GM18870 (cell line): ENCODE measurements at regions not wholly inside any gene's neighbourhood (a gene's known extent, or its start where the extent isn't known, plus 50 kb on each side); places are given as distances from the start of the nearest gene placed in this dataset.
"Not testable (repeated sequence)": the region's sequence is repeated elsewhere in the genome, so short reads cannot be mapped to it uniquely, and the experiment has no call there.

ENCODE experiments used
- ATAC-seq: cut with Tn5 transposase; IDR thresholded peaks from one replicate; pipeline ENCODE4 v1.9.1; 2021; ENCODE audit warnings: moderate library complexity; ENCODE audit not compliant: unreplicated experiment

DNA sequence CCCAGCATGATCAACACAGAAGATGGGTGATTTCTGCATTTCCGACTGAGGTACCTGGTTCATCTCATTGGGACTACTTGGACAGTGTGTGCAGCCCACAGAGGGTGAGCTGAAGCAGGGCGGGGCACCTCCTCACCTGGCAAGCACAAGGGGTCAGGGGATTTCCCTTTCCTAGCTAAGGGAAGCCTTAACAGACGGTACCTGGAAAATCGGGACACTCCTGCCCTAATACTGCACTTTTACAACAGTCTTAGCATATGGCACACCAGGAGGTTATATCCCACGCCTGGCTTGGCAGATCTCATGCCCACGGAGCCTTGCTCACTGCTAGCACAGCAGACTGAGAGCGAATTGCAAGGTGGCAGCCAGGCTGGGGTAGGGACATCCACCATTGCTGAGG lies 92.9 kb upstream of the GRID2 start:
- ATAC-seq, result no peak

DNA sequence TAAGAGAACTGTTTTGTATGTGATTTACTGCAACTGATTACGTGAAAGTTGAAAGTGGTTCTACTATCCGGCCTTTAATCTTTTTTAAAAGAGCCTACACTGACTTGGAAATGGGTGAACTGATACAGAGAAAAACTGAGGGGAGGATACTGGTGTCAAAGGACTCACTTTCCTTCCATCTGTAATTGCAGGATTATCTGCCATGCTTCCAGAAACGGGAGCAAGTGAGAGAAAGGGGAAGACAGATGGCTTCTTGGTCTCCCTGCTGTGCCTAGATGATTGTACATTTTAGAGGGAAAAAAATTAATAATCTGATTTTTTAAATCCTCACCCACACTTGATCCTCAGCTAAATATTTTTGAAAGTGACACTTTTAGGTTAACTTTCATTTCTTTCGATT lies 88.3 kb upstream of the GRID2 start:
- no peak for ATAC-seq

DNA sequence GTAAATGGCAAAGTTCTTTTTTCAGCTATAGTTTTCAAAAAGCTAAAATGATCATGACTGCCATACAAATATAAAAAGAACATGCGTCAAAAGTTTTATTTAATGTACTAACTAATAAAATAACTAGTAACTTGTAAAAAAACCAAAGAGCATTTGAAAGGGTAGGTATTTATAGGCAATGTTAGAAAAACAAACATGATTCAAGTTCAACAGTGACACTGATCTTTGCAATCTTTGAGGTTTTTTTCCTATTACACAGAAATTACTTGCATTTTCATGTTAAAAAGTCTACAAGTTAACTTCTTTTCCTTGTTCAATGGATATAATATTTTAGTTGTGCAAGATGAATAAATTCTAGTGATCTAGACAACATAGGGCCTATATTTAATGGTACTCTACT lies 72.3 kb upstream of the GRID2 start:
- no peak for ATAC-seq

DNA sequence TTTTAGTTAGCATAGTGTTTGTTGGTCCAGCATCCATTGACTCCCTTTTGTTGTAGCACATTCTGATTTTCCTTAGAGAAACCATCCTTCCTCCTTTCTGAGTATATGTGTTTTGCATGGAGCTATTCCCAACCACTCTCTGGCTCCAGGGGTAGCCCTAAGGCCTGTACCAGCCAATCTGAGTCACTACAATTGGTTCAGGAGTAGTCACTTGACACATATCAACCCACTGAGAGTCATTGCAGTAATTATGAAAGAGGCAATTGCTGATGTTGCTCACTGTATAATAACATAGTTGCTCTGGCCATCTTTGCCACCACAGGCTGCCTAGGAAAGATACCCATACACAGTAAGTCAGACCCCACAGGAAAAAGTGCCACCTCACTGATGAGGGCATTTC lies 71.2 kb upstream of the GRID2 start:
- ATAC-seq, result no peak

DNA sequence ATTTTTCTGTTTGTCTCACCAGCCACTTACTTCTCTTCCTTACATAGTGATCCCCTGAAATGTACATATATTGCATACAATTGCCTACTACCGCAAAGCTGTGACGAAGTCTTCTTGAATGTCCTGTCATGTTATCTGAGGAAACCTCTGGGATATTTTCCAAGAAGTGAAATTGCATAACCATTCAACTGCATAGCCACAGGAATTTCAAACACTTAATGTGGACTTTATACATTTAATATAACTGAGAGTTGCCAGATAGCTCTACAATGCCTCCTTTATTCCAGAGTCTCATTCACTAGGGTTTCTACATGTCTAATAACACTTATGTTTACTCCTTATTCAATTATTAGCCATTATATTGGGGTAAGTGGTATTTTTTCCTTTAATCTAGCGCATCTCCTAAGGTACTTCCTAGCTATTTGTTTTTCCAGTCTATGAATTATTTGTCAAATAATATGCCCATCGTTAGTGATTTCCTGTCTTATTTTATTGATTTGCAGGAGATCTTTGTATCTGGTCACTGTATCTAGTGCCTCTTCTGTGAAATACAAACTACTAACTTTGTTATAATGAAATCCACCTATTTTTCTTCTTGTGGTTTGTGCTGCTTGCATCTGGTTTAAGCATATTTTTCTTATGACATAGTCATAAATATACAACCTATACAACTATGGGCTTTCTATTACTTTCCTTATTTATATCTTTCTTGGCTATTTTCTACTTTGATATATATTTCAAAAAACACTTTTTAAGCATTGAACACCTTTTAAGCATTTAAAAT lies 69.2 kb upstream of the GRID2 start:
- ATAC-seq, result no peak

DNA sequence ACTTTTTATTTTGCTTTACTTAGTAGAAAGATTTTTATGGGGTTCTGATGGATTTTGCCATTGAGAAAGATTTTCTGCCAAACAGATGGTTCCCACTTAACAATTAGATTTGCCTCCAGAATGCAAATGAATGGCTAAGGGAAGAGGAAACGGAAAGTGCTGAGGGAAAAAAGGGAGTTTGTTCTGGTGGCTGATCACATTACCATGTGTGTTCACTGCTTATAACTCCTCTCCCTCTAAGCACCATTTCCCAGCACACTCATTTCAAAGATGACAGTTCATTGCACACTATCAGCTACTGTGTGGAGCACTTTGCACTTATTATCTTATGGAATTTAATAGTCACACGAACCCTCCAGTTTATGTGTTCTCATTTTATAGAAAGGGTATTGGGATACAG lies 68.0 kb upstream of the GRID2 start:
- ATAC-seq, result no peak

DNA sequence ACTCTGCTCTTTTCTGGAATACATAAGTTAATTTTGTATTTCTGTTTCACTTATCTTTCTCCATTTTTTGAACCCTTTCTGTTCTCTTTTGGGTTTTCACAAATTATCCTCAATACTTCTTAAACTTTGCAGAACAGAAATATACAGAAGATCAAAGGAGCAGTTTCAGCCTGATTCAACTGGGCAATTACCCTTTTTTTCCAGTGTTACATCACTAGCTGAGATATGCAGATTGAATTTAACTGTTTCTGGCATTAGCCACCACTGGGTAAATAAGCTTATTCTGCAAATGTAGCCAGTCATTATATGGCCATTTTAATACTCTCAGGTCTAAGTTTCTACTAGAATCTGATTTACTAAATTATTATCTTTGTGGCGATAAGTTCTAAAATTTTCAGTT lies 66.9 kb upstream of the GRID2 start:
- ATAC-seq, result no peak

DNA sequence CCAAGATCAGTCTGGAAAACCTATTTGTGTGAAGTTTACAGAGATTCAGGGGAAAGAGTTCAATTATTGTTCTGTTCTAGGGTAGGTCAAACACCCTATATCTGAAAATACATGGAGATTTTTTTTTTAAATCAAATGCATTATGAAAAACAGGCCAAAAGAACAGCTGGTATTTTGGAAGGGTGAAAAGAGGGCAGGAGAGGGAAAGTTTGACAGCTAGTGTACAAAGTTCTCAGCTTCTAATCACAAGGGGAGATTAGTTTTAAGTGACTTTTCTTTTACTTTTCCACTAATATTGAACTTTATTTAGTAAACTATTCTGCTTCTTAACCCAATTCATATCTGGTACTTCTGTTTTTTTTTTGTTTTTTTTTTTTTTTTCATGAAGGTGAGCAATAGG lies 66.2 kb upstream of the GRID2 start:
- no peak for ATAC-seq

DNA sequence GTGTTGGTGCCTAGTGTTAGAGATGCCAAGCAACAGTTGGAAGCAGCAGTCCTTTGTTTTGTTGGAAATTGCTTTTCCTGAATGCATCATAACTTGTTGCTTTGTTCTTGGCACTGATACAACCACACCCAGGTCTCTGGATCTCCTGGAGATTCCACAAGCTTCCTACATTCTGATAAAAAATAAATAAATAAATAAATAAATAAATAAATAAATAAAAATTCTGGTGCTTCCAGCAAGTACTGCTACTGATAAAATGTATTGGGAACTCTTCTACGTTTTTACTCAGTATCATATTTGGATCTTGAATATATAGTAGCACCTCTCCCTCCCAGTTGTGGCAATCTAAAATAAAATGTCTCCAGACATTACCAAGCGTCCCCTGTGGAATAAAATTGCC lies 62.7 kb upstream of the GRID2 start:
- no peak for ATAC-seq

DNA sequence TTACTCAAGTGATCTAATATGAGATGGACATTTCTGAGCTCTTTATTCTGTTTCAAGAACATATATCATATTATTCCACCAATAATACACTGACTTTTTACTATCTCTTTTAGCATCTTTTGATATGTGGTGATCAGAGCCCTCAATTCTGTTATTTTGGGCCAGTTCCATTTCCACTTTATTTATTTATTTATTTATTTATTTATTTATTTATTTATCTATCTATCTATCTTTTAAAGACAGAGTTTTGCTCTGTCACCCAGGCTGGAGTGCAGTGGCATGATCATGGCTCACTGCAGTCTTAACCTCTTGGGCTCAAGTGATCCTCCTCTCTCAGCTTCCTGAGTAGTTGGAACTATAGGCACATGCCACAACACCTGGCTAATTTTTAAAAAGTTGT lies 57.4 kb upstream of the GRID2 start:
- ATAC-seq, result no peak

DNA sequence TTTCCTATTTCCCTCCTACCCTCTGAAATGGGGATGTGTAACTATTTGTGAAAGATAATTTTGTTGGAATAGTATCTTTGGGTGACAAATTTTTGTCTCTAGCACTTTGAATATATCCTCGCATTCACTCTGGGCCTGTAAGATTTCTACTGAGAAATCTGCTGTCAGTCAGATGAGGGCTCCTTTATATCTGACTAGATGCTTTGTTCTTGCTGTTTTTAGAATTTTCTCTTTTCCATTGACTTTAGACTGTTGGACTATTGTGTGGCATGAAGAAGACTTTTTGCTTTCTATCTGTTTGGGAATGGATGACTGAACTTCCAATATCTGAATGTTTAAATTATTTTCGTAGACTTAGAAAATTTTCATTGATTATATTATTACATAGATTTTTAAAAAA lies 54.2 kb upstream of the GRID2 start:
- ATAC-seq, result no peak

DNA sequence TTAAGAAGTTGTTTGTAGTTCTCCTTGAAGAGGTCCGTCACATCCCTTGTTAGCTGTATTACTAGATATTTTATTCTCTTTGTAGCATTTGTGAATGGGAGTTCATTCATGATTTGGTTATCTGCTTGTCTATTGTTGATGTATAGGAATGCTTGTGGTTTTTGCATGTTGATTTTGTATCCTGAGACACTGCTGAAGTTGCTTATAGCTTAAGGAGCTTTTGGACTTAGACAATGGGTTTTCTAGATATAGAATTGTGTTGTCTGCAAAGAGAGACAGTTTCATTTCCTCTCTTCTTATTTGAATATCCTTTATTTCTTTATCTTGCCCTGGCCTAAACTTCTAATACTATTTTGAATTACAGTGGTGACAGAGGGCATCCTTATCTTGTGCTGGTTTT lies 52.1 kb upstream of the GRID2 start:
- ATAC-seq, result no peak

DNA sequence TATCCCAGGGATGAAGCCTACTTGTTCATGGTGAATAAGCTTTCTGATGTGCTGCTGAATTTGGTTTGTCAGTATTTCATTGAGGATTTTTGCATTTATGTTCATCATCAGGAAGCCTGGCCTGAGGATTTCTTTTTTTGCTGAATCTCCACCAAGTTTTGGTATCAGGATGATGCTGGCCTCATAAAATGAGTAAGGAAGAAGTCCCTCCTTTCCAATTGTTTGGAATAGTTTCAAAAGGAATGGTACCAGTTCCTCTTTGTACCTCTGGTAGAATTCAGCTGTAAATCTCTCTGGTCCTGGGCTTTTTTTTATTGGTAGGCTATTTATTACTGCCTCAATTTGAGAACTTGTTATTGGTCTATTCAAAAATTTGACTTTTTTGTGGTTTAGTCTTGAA lies 51.4 kb upstream of the GRID2 start:
- ATAC-seq, result not testable (repeated sequence)

DNA sequence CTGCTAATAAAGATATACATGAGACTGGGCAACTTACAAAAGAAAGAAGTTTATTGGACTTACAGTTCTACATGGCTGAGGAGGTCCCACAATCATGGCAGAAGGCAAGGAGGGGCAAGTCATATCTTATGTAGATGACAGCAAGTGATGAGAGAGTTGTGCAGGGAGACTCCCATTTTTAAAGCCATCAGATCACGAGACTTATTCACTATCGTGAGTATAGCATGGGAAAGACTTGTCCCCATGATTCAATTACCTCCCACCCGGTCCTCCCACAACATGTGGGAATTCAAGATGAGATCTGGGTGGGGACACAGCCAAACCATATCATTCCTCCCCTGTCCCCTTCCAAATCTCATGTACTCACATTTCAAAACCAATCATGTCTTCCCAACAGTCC lies 50.9 kb upstream of the GRID2 start:
- no peak for ATAC-seq

DNA sequence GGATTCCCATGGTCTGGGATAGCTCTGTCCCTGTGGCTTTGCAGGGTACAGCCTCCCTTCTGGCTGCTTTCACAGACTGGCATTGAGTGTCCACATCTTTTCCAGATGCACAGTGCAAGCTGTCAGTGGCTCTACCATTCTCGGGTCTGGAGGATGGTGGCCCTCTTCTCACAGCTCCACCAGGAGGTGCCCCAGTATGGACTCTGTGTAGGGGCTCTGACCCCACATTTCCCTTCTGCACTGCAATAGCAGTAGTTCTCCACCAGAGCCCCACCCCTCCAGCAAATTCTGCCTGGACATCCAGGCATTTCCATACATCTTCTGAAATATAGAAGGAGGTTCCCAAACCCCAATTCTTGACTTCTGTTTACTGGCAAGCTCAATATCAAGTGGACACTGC lies 50.2 kb upstream of the GRID2 start:
- ATAC-seq, result no peak
